ENCODE measurements at regions not wholly inside any gene's neighbourhood (a gene's known extent, or its start where the extent isn't known, plus 50 kb on each side); places are given as distances from the start of the nearest gene placed in this dataset.

- no peaks in the 10 kb centered on the region for H3K9me3 Mint-ChIP-seq
- no peak for TF ChIP-seq CTCF (conservative IDR thresholded peaks at IDR 0.05)
- H3K9me3 ChIP-seq (ENCODE audit: control insufficient read depth, low read depth, low read length) = no peaks in the 10 kb centered on the region
- no peak overlapping the region for H2BK12ac ChIP-seq (ENCODE audit: insufficient read length, low read depth, low read length)
- no CpG with 5 or more reads among the region's 2 CpGs for WGBS (ENCODE audit: extremely low coverage, insufficient read length, low lambda C conversion rate)
- no peak overlapping the region for H3K23ac ChIP-seq (ENCODE audit: insufficient read length, low read depth, low read length)
- H3K4me2 ChIP-seq (ENCODE audit: insufficient read depth, insufficient read length, low read length) = no peak overlapping the region
- no peaks in the 10 kb centered on the region for H3K36me3 Mint-ChIP-seq (ENCODE audit: insufficient read depth in 1 of 3, low read depth in 3 of 3)
- no peak overlapping the region for H3K4me3 Mint-ChIP-seq
- H3T11ph ChIP-seq (ENCODE audit: low read length) = no peak overlapping the region
- no peak overlapping the region for H4K91ac ChIP-seq (ENCODE audit: insufficient read length, low read depth, low read length)
- no peaks in the 10 kb centered on the region for H3K27me3 Mint-ChIP-seq (ENCODE audit: low read depth)
- H2AK5ac ChIP-seq (ENCODE audit: insufficient read length, low read length) = no peak overlapping the region
- no peaks in the 10 kb centered on the region for H4K20me1 ChIP-seq (ENCODE audit: control insufficient read depth, insufficient read depth, insufficient read length)
- H3K23me2 ChIP-seq (ENCODE audit: insufficient read length, low read depth, low read length, poor library complexity, severe bottlenecking) = no peaks in the 10 kb centered on the region
- peaks cover 9% of the 10 kb centered on the region for H3K4me1 ChIP-seq (ENCODE audit: insufficient read depth, low read length)
- H4K5ac ChIP-seq (ENCODE audit: insufficient read length, low read depth, low read length) = no peak overlapping the region
- H3K4me1 Mint-ChIP-seq = peaks cover 44 to 53% of the 10 kb centered on the region in 2 experiments
- no peak overlapping the region for H2BK20ac ChIP-seq (ENCODE audit: low read depth, low read length, poor library complexity, severe bottlenecking)
- no peak overlapping the region for H3K27ac ChIP-seq (ENCODE audit: insufficient read length, low read depth, low read length)
- H3K27ac Mint-ChIP-seq = peak overlapping the region in 2 of 3 experiments; percentile 12 to 58; a peak in 3 of 7 replicates
- H3K9ac ChIP-seq (ENCODE audit: extremely low read depth, insufficient read length, low read length) = no peak overlapping the region
- H3K14ac ChIP-seq (ENCODE audit: insufficient read depth, low read length) = no peak overlapping the region
- no peaks in the 10 kb centered on the region for H3K27me3 ChIP-seq (ENCODE audit: insufficient read depth, low read length)
- no peak overlapping the region for H2BK120ac ChIP-seq (ENCODE audit: low read depth, low read length, poor library complexity, severe bottlenecking)
- H2BK5ac ChIP-seq (ENCODE audit: insufficient read length, low read length) = no peak overlapping the region
- no peak overlapping the region for H3K56ac ChIP-seq (ENCODE audit: insufficient read length, low read depth, low read length)
- H3K4ac ChIP-seq (ENCODE audit: low read depth, low read length) = no peak overlapping the region
- H4K8ac ChIP-seq (replicated peaks; ENCODE audit: insufficient read length, low read depth, low read length) = no peak overlapping the region
- DNase-seq = no peak
- no peak overlapping the region for H2BK15ac ChIP-seq (ENCODE audit: low read depth, low read length)
- no peaks in the 10 kb centered on the region for H3K79me2 ChIP-seq (ENCODE audit: insufficient read depth, low read length)
- H3K18ac ChIP-seq (ENCODE audit: insufficient read length, low read depth, low read length) = no peak overlapping the region
- no peaks in the 10 kb centered on the region for H3K79me1 ChIP-seq (ENCODE audit: insufficient read depth, low read depth, low read length, poor library complexity, severe bottlenecking)
- no peak overlapping the region for H2AFZ ChIP-seq (ENCODE audit: low read length)
Measured at GRCh38 chr18:55999641-56000040, 411.6 kb upstream of the TCF4 start.
